Fibroblast of villous mesenchyme (primary cell): ENCODE measurements at regions not wholly inside any gene's neighbourhood (a gene's known extent, or its start where the extent isn't known, plus 50 kb on each side); places are given as distances from the start of the nearest gene placed in this dataset.
"Not testable (repeated sequence)": the region's sequence is repeated elsewhere in the genome, so short reads cannot be mapped to it uniquely, and the experiment has no call there.

Experiments used
- DNase-seq: peaks from one replicate; pipeline ENCODE4 v3.0.0-alpha.2; 2010; ENCODE audit warnings: low read depth
- H3K4me3 ChIP-seq: 2 replicates; pipeline ENCODE4 v1.5.1; 2011; ENCODE audit warnings: low read depth, mild to moderate bottlenecking, low read length
- TF ChIP-seq, protein P1 (sequence below): IDR thresholded peaks from 2 replicates; pipeline ENCODE4 v1.5.1; 2012; ENCODE audit warnings: low read depth, mild to moderate bottlenecking, low read length; ENCODE audit not compliant: insufficient read depth

DNA sequence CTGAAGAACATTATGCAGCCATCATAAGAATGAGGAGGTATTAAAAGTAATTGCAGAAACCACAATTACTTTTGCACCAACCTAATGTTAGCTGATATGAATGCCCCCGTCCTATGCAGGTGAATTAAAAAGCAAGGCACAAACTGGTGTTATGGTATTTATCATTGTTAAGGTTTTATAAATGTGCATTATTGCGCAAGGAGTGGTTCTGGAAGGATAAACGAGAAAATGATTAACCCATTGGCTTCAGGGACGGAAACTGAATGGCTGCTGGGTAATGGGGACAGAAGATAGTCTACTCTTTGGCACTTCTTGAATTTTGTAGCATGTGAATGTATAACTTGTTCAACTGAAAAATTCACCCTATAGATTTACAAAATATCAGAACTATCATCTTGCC lies 148.6 kb upstream of the SALL4 start:
- TF ChIP-seq, protein P1, sequence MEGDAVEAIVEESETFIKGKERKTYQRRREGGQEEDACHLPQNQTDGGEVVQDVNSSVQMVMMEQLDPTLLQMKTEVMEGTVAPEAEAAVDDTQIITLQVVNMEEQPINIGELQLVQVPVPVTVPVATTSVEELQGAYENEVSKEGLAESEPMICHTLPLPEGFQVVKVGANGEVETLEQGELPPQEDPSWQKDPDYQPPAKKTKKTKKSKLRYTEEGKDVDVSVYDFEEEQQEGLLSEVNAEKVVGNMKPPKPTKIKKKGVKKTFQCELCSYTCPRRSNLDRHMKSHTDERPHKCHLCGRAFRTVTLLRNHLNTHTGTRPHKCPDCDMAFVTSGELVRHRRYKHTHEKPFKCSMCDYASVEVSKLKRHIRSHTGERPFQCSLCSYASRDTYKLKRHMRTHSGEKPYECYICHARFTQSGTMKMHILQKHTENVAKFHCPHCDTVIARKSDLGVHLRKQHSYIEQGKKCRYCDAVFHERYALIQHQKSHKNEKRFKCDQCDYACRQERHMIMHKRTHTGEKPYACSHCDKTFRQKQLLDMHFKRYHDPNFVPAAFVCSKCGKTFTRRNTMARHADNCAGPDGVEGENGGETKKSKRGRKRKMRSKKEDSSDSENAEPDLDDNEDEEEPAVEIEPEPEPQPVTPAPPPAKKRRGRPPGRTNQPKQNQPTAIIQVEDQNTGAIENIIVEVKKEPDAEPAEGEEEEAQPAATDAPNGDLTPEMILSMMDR = no peak
- no peak overlapping the region for H3K4me3 ChIP-seq
- no peak for DNase-seq

DNA sequence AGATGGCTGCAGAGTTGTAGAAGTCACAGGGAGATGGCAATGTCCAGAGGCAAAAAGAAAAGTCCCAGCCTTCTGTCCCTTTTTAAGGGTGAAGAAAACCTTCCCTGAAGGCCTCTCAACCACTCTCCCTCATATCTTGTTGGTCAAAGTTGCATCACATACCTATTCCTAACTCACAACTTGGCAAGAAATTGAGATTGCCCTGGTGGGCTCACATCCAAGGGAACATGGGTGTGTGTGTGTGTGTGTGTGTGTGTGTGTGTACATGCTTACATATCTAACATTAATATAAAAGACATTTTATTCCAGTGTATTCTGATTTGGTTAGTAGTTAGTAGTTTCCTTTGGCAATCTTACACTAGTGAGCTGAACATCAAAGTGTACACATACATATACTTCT lies 144.3 kb upstream of the SALL4 start:
- DNase-seq = no peak
- TF ChIP-seq, protein P1 = no peak
- no peak overlapping the region for H3K4me3 ChIP-seq

DNA sequence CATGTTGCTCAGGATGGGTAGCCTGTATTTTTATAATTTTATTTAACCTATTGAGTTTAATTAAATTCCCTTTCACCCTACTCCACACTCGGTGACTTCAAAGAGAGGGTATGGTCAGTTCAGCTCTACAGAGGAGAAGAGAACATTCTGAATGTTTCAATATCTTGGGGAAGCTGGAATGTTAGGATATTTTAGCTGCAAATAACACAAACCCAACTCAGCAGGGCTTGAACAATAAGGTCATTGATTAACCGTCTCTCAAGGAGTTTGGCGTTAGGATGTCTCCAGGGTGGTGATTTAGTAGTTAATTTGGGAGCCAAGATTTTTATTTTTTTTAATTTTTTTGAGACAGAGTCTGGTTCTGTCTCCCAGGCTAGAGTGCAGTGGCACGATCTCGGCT lies 143.6 kb upstream of the SALL4 start:
- DNase-seq = no peak
- TF ChIP-seq, protein P1 = no peak
- no peak overlapping the region for H3K4me3 ChIP-seq

DNA sequence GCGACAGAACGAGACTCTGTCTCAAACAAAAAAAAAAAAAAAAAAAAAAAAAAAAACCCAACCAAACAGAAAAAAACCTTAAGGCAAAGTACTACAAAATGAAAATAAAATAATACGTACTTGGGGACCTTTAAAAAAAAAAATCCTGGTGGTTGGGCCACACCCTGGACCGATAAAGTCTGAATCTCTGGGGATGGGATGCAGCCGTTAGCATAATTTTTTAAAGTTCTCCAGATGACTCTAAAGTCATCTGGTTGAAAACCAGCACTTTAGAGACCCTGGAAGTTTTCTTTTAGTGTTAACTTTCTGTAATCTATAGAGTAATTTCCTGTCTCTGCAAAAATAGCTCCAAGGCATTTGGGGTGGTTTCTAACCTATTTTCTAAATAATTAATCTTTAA lies 142.9 kb upstream of the SALL4 start:
- no peak for DNase-seq
- no peak overlapping the region for H3K4me3 ChIP-seq
- TF ChIP-seq, protein P1 = no peak

DNA sequence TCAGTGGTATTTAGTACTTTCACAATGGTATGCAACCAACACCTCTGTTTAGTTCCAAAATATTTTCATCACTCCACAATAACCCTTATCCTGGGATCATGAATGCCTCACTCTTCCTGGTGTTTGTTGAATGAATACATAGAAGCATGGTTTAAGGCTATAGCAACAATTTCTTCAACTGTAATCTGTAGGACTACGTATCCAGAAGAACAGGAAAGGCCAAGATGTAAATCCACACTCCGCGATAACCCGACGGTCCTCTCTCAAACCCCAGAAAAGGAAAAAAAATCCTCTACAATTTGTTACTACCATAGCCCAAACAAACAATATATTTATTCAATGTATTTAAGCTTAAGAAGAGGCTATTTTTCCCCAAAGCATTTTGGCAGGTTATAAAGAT lies 141.4 kb upstream of the SALL4 start:
- DNase-seq = no peak
- H3K4me3 ChIP-seq = no peak overlapping the region
- TF ChIP-seq, protein P1 = no peak

DNA sequence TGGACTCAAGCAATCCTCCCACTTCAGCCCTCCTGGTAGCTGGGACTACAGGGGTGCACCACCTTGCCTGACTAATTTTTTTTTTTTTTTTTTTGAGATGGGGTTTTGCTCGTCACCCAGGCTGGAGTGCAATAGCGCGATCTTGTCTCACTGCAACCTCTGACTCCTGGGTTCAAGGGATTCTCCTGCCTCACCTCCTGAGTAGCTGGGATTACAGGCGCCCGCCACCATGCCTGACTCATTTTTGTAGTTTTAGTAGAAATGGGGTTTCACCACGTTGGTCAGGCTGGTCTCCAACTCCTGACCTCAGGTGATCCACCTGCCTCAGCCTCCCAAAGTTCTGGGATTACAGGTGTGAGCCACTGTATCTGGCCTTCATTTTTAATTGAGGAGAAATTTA lies 141.0 kb upstream of the SALL4 start:
- not testable (repeated sequence) for H3K4me3 ChIP-seq, DNase-seq

DNA sequence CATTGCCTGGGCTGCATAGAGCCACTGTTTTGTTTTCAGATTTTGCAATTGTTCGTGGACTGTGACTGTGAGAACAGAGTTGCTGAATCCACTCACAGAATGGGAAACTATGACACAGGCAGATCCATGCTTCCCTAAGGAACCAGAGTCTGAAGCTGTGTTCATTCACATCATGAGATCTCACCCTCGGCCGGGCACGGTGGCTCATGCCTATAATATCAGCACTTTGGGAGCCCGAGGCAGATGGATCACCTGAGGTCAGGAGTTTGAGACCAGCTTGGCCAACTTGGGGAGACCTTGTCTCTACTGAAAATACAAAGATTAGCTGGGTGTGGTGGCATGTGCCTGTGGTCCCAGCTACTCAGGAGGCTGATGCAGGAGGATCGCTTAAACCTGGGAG lies 139.2 kb upstream of the SALL4 start:
- TF ChIP-seq, protein P1 = no peak
- DNase-seq = no peak
- H3K4me3 ChIP-seq = no peak overlapping the region

DNA sequence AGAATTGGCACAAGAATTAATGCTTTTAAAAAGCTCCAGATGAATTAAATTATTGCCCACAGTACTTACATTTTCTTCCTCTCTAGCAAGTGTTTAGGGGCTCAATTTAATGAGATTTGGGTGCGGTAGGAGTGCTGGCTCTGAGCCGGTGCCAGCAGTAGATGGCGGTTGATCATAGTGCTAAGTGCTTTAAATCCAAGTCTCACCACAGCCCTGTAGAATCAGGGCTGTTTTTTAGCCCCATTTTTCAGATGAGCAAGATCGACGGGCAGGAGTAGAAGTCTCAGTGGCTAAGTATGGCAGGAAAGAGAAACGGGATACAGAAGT lies 136.9 kb upstream of the SALL4 start:
- H3K4me3 ChIP-seq = no peak overlapping the region
- no peak for DNase-seq
- TF ChIP-seq, protein P1 = no peak
